GM18526 (cell line): ENCODE measurements at regions not wholly inside any gene's neighbourhood (a gene's known extent, or its start where the extent isn't known, plus 50 kb on each side); places are given as distances from the start of the nearest gene placed in this dataset.

Source experiments
- POLR2A ChIP-seq: IDR thresholded peaks from 3 replicates; pipeline ENCODE4 v1.6.1; 2011; ENCODE audit not compliant: insufficient read length; ENCODE audit errors: extremely low read depth

GRCh38 chr9:89937051-89937450 is 332.2 kb downstream of the GADD45G start:
- no peak for TF ChIP-seq POLR2A

GRCh38 chr9:89939181-89939580 is 334.4 kb downstream of the GADD45G start:
- TF ChIP-seq POLR2A, result no peak

GRCh38 chr9:89939626-89940292 is 334.9 kb downstream of the GADD45G start:
- TF ChIP-seq POLR2A, result no peak

GRCh38 chr9:89940625-89941024 is 335.8 kb downstream of the GADD45G start:
- no peak for TF ChIP-seq POLR2A

- no peak for TF ChIP-seq POLR2A
Measured at GRCh38 chr9:89941875-89942274, 337.1 kb downstream of the GADD45G start.

GRCh38 chr9:89942643-89943042 is 337.8 kb downstream of the GADD45G start:
- no peak for TF ChIP-seq POLR2A

GRCh38 chr9:89943309-89943708 is 338.5 kb downstream of the GADD45G start:
- no peak for TF ChIP-seq POLR2A

GRCh38 chr9:89943728-89944127 is 338.9 kb downstream of the GADD45G start:
- no peak for TF ChIP-seq POLR2A

GRCh38 chr9:89945133-89945532 is 340.3 kb downstream of the GADD45G start:
- no peak for TF ChIP-seq POLR2A

- no peak for TF ChIP-seq POLR2A
Measured at GRCh38 chr9:89946741-89947140, 341.9 kb downstream of the GADD45G start.

- TF ChIP-seq POLR2A, result no peak
Measured at GRCh38 chr9:89949111-89949510, 344.3 kb downstream of the GADD45G start.

- no peak for TF ChIP-seq POLR2A
Measured at GRCh38 chr9:89951675-89952074, 346.9 kb downstream of the GADD45G start.

- no peak for TF ChIP-seq POLR2A
Measured at GRCh38 chr9:89952401-89952800, 347.6 kb downstream of the GADD45G start.

GRCh38 chr9:89953824-89954615 is 349.2 kb downstream of the GADD45G start:
- TF ChIP-seq POLR2A, result no peak

- no peak for TF ChIP-seq POLR2A
Measured at GRCh38 chr9:89955144-89955543, 350.3 kb downstream of the GADD45G start.

GRCh38 chr9:89955626-89956025 is 350.8 kb downstream of the GADD45G start:
- TF ChIP-seq POLR2A, result no peak
